ENCODE measurements at regions not wholly inside any gene's neighbourhood (a gene's known extent, or its start where the extent isn't known, plus 50 kb on each side); places are given as distances from the start of the nearest gene placed in this dataset.
"Not testable (repeated sequence)": the region's sequence is repeated elsewhere in the genome, so short reads cannot be mapped to it uniquely, and the experiment has no call there.

DNA sequence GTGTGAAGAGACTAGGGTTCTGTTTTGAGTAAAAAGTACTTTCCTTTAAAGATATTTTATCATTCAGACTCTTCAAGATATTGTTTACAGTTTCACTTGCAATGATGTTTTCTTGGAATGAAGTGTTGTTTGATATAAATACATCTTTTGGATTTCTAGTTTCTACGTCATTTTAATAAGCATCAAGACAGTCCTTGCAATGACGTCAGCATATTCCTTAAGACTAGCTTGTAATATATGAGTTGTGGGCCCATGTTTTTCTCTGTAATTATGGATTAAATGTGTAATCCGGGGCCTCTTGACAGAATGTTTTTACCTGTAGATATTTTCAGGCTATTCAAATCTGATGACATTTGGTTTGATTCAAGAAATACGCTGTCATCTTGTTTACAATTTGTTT, 66.1 kb downstream of the RBMX2 start:
- Histone ChIP-seq H3K9me3 (no peaks in the 10 kb centered on the region), H3K27ac (no peak overlapping the region), H3K4me3 (no peak overlapping the region), H3K27me3 (no peaks in the 10 kb centered on the region), H3K36me3 (no peaks in the 10 kb centered on the region), H3K4me1 (no peaks in the 10 kb centered on the region)
- intact Hi-C loops (cut with DNase I) = no loop called here
- WGBS, 2 donors = 66 to 80% methylated on average over 4 of the region's 4 CpGs
- DNase-seq = no peak
- no peak for TF ChIP-seq POLR2A (IDR thresholded peaks at IDR 0.05)
- TF ChIP-seq CTCF (IDR thresholded peaks at IDR 0.05) = no peak

DNA sequence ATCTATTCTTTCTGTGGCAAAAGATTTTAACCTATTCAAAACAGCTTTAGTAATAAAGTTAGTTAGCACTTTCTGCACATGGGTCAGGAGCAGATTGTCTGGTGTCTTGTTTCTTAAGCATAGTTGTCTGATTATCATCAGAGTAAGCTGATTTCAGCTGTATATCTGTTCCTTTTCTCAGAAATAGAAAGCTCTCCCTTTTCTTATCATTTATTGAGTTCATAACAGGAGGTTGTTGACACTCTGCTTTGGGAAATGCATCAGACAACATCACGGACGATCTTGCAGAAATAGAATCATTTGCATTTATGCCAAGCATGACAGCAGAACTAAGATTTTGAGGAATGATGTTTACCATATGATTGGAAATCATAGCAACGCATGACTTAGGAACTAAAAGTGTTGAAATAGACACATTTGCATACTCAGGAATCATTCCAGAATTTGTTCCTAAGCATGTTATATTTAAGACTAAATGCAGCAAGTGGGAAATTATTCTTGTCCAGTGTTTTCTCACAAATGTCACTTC, 66.7 kb downstream of the RBMX2 start:
- no peak for TF ChIP-seq POLR2A (IDR thresholded peaks at IDR 0.05)
- TF ChIP-seq CTCF (IDR thresholded peaks at IDR 0.05) = no peak
- DNase-seq = no peak
- intact Hi-C loops (cut with DNase I) = no loop called here
- Histone ChIP-seq H3K36me3 (no peaks in the 10 kb centered on the region), H3K9me3 (no peaks in the 10 kb centered on the region), H3K27me3 (no peaks in the 10 kb centered on the region), H3K4me1 (no peaks in the 10 kb centered on the region), H3K27ac (no peak overlapping the region), H3K4me3 (no peak overlapping the region)
- 63% methylated on average over 3 of the region's 3 CpGs for WGBS, 2 donors

DNA sequence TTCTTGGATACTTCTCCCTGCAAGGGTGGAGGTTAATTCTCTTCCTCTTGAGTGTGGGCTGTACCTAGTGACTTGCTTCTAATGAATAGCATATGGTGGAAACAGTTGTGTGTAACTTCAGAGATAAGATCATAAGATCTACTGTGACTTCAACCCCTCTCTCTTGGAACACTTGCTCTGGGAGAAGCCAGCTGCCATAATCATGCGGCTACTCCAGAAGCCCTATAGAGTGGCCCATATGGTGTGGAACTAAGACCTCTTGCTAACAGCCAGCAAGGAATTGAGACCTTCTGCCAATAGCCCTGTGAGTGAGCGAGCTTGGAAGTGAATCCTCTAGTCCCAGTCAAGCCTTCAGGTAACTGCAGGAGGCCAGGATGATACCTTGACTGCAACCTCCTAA, 81.1 kb downstream of the RBMX2 start:
- Histone ChIP-seq H3K4me3 (no peak overlapping the region), H3K4me1 (no peaks in the 10 kb centered on the region), H3K27me3 (peaks cover 0 to 4% (median 0%) of the 10 kb centered on the region in 4 donors), H3K36me3 (no peaks in the 10 kb centered on the region), H3K9me3 (no peaks in the 10 kb centered on the region), H3K27ac (no peak overlapping the region)
- TF ChIP-seq POLR2A (IDR thresholded peaks at IDR 0.05) = no peak
- WGBS, 2 donors = 86% methylated on average over 2 of the region's 2 CpGs; no CpG with 5 or more reads in 1 of the 2 donors
- DNase-seq = no peak
- intact Hi-C loops (cut with DNase I) = no loop called here

DNA sequence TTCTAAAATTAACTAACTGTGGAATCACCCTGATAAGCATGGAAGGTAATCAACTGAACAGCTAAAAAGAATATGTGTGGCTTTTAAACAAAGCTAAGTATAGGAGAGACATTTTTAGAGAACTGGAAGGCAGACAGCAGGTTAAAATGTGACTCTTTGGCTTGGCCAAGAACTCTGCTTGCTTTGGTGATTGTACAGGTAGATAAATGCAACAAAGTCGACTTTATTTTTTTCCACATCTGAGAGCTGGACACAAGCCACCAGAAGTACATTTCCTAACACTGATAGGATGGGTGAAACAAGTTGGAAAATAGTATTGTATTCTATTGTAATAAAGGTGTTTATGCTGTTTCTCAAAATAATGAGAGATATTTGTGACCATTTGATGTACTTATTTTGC, 84.1 kb downstream of the RBMX2 start:
- Histone ChIP-seq H3K4me1 (no peaks in the 10 kb centered on the region), H3K4me3 (no peak overlapping the region), H3K27ac (no peak overlapping the region), H3K36me3 (no peaks in the 10 kb centered on the region), H3K27me3 (peaks cover 0 to 4% (median 0%) of the 10 kb centered on the region in 4 donors), H3K9me3 (no peaks in the 10 kb centered on the region)
- intact Hi-C loops (cut with DNase I) = no loop called here
- 27 to 52% methylated on average over 1 of the region's 1 CpG for WGBS, 2 donors
- no peak for TF ChIP-seq CTCF (IDR thresholded peaks at IDR 0.05)
- no peak for TF ChIP-seq POLR2A (IDR thresholded peaks at IDR 0.05)
- DNase-seq = no peak

- not testable (repeated sequence) for H3K4me1 ChIP-seq
These were observed 93.7 kb downstream of the RBMX2 start for GRCh38 chrX:130495502-130495901.

DNA sequence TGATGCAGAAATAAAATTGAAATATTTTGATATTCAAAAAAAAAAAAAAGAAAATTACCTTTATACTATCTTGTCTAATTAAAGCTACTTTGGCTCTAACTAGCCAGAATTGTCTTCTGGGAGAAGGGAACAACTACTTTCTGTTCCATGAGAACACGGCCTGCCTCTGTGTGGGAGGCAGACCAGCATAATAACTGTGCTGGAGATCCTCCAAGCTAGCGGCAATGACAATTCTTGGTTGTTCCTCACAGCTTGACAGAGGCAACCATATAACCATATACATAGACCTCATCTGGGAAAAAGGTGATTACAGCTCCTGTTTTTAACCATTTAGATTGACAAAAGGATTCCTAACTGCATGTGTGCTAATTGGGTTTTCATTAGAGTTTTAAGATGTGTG, 95.7 kb downstream of the RBMX2 start:
- Histone ChIP-seq H3K4me1 (no peaks in the 10 kb centered on the region), H3K27me3 (no peaks in the 10 kb centered on the region), H3K27ac (no peak overlapping the region), H3K36me3 (no peaks in the 10 kb centered on the region), H3K9me3 (no peaks in the 10 kb centered on the region), H3K4me3 (no peak overlapping the region)
- DNase-seq = no peak
- no peak for TF ChIP-seq CTCF (IDR thresholded peaks at IDR 0.05)
- no peak for TF ChIP-seq POLR2A (IDR thresholded peaks at IDR 0.05)
- WGBS, 2 donors = 49 to 67% methylated on average over 2 of the region's 2 CpGs
- intact Hi-C loops (cut with DNase I) = no loop called here

More at GRCh38 chrX:130495502-130495901, 93.7 kb downstream of the RBMX2 start:
- DNase-seq; H3K36me3 ChIP-seq; intact Hi-C loops (cut with DNase I); H3K4me3 ChIP-seq; H3K9me3 ChIP-seq; H3K27me3 ChIP-seq; H3K27ac ChIP-seq: not testable (repeated sequence)
- 71 to 90% methylated on average over 1 to 10 of the region's 10 CpGs for WGBS, 2 donors
